PFSK-1 (cell line): ENCODE measurements at regions not wholly inside any gene's neighbourhood (a gene's known extent, or its start where the extent isn't known, plus 50 kb on each side); places are given as distances from the start of the nearest gene placed in this dataset.

Experiments
- POLR2AphosphoS5 ChIP-seq: IDR thresholded peaks from 2 replicates; pipeline ENCODE4 v1.6.1; 2012; ENCODE audit warnings: low read depth, mild to moderate bottlenecking, control low read depth, low read length, moderate library complexity
- REST ChIP-seq, 2 experiments: IDR thresholded peaks; 2 replicates each; pipeline versions ENCODE4 v1.6.1 to v1.8.0; 2011 to 2012; ENCODE audit warnings: low read depth in 2 of 2, low read length in 2 of 2, control low read depth in 1 of 2, inconsistent platforms in 1 of 2, mild to moderate bottlenecking in 1 of 2, moderate library complexity in 1 of 2; ENCODE audit not compliant: insufficient read depth in 1 of 2
- TAF1 ChIP-seq: IDR thresholded peaks from 2 replicates; pipeline ENCODE4 v1.6.1; 2012; ENCODE audit warnings: low read length, control low read depth, borderline replicate concordance; ENCODE audit not compliant: insufficient read depth

- TF ChIP-seq TAF1, result no peak
- TF ChIP-seq POLR2AphosphoS5, result no peak
- no peak for TF ChIP-seq REST (IDR thresholded peaks at IDR 0.05; ENCODE audit: insufficient read depth in 1 of 2, low read depth in 2 of 2, low read length in 2 of 2)
Measured at GRCh38 chr1:163807331-163808049, 485.7 kb downstream of the NUF2 start.
